HCT116 (cell line): ENCODE measurements at regions not wholly inside any gene's neighbourhood (a gene's known extent, or its start where the extent isn't known, plus 50 kb on each side); places are given as distances from the start of the nearest gene placed in this dataset.

ENCODE experiments used
- ATAC-seq: fragments of 200-7000 bp; cut with Tn5 transposase; 2 replicates; pipeline ENCODE4 v1.9.1; 2020; ENCODE audit warnings: mild to moderate bottlenecking, moderate library complexity
- BruUV-seq: library from RNA; stranded (reverse); fragments of 400-500 nt; replicated peaks from 2 replicates; lab custom pipeline; 2021; lab: Mats Ljungman, UMichigan
- CTCF ChIA-PET: fragments of 300-600 bp; sonication (Branson Sonifier 250); formaldehyde crosslinking; loops from one replicate; lab custom pipeline; 2021; ENCODE audit warnings: antibody characterized with exemption; lab: Charles Lee
- POLR2A ChIA-PET: fragments of 300-600, 350-600 bp; sonication (Branson Sonifier 250); formaldehyde crosslinking; loops from one replicate; lab custom pipeline; 2021; ENCODE audit warnings: antibody characterized with exemption; lab: Charles Lee
- RAD21 ChIA-PET, 2 experiments: fragments of 300-600 bp; sonication (Branson Sonifier 250); formaldehyde crosslinking; loops; one replicate each; lab custom pipeline; 2023; ENCODE audit warnings: low total read pairs in 2 of 2; ENCODE audit not compliant: uncharacterized antibody in 2 of 2, unreplicated experiment in 2 of 2, low non-redundant PET in 1 of 2; lab: Charles Lee
- DNase-seq: peaks from one replicate; pipeline ENCODE4 v3.0.0-alpha.2; 2010; ENCODE audit warnings: low read depth, low spot score
- H2AFZ ChIP-seq: fragments of 200-600 bp; shearing (Covaris generic), sonication (generic); 2 replicates; pipeline ENCODE4 v1.6.1; 2017; ENCODE audit warnings: low read depth, mixed run types, mixed read lengths, antibody characterized with exemption, low read length; ENCODE audit not compliant: poor library complexity, severe bottlenecking
- H3K27ac ChIP-seq: 2 replicates; pipeline ENCODE4 v1.5.1; 2012; ENCODE audit warnings: low read depth, low read length
- H3K27me3 ChIP-seq: fragments of 200-600 bp; sonication (generic); 2 replicates; pipeline ENCODE4 v1.6.1; 2016; ENCODE audit warnings: mixed run types, low read length, mixed read lengths; ENCODE audit not compliant: insufficient read depth
- H3K36me3 ChIP-seq, 2 experiments: fragments of 200-500 bp in 1 of 2; fragments of 200-600 bp in 1 of 2; sonication (Bioruptor generic) in 1 of 2; sonication (generic) in 1 of 2; 2 replicates each; pipeline versions ENCODE4 v1.5.1 to v1.6.1; 2014 to 2016; ENCODE audit warnings: low read length in 2 of 2, inconsistent platforms in 1 of 2, mixed read lengths in 1 of 2, mixed run types in 1 of 2; ENCODE audit not compliant: insufficient read depth in 2 of 2, control insufficient read depth in 1 of 2
- H3K4me1 ChIP-seq, 2 experiments: fragments of 200-600 bp in 1 of 2; sonication (generic) in 1 of 2; 2 replicates each; pipeline versions ENCODE4 v1.5.1 to v1.6.1; 2012 to 2017; ENCODE audit warnings: low read length in 2 of 2, inconsistent platforms in 1 of 2, mild to moderate bottlenecking in 1 of 2, mixed read lengths in 1 of 2, mixed run types in 1 of 2, moderate library complexity in 1 of 2; ENCODE audit not compliant: insufficient read depth in 2 of 2, control insufficient read depth in 1 of 2
- H3K4me2 ChIP-seq: fragments of 200-600 bp; sonication (generic); 2 replicates; pipeline ENCODE4 v1.6.1; 2017; ENCODE audit warnings: mixed run types, low read length, mixed read lengths
- H3K4me3 ChIP-seq, 2 experiments: fragments of 200-600 bp in 1 of 2; sonication (generic) in 1 of 2; replicated peaks in 1 of 2; 2 replicates each; pipeline ENCODE4 v1.5.1; 2011 to 2016; ENCODE audit warnings: low read length in 2 of 2, control low read depth in 1 of 2, low read depth in 1 of 2, mild to moderate bottlenecking in 1 of 2, mixed read lengths in 1 of 2, mixed run types in 1 of 2
- H3K79me2 ChIP-seq: fragments of 200-600 bp; sonication (generic); 2 replicates; pipeline ENCODE4 v1.6.1; 2017; ENCODE audit warnings: mild to moderate bottlenecking, mixed run types, low read length, moderate library complexity, mixed read lengths; ENCODE audit not compliant: insufficient read depth
- H3K9ac ChIP-seq: fragments of 200-600 bp; sonication (generic); 2 replicates; pipeline ENCODE4 v1.6.1; 2016; ENCODE audit warnings: low read length, mixed read lengths
- H3K9me2 ChIP-seq: fragments of 200-600 bp; sonication (generic), shearing (Covaris generic); 2 replicates; pipeline ENCODE4 v1.6.1; 2017; ENCODE audit warnings: mixed run types, mild to moderate bottlenecking, moderate library complexity; ENCODE audit not compliant: insufficient read depth
- H3K9me3 ChIP-seq, 2 experiments: fragments of 200-500 bp in 1 of 2; fragments of 200-600 bp in 1 of 2; sonication (Bioruptor generic) in 1 of 2; sonication (generic) in 1 of 2; 2 replicates each; pipeline ENCODE4 v1.6.1; 2014 to 2017; ENCODE audit warnings: low read length in 2 of 2, mixed read lengths in 2 of 2, inconsistent platforms in 1 of 2, low read depth in 1 of 2, mild to moderate bottlenecking in 1 of 2, mixed run types in 1 of 2, moderate library complexity in 1 of 2; ENCODE audit not compliant: control insufficient read depth in 1 of 2, insufficient read depth in 1 of 2
- H4K20me1 ChIP-seq: fragments of 200-600 bp; sonication (generic), shearing (Covaris generic); 2 replicates; pipeline ENCODE4 v1.6.1; 2017; ENCODE audit warnings: mixed run types, mild to moderate bottlenecking, moderate library complexity; ENCODE audit not compliant: insufficient read depth
- CBX3 ChIP-seq: IDR thresholded peaks from 2 replicates; pipeline ENCODE4 v1.6.1; 2012; ENCODE audit warnings: low read depth
- CTCF ChIP-seq, 3 experiments: fragments of 200-600 bp in 1 of 3; sonication (generic) in 1 of 3; IDR thresholded peaks in 2 of 3; conservative IDR thresholded peaks in 1 of 3; 2 replicates each; pipeline ENCODE4 v1.5.1; 2012 to 2017; ENCODE audit warnings: low read depth in 2 of 3, low read length in 2 of 3, antibody characterized with exemption in 1 of 3, borderline replicate concordance in 1 of 3, control low read depth in 1 of 3, mild to moderate bottlenecking in 1 of 3, mixed read lengths in 1 of 3, mixed run types in 1 of 3, moderate library complexity in 1 of 3; ENCODE audit not compliant: insufficient read depth in 1 of 3
- EGR1 ChIP-seq: IDR thresholded peaks from 2 replicates; pipeline ENCODE4 v1.6.1; 2012; ENCODE audit warnings: low read depth
- ELF1 ChIP-seq: IDR thresholded peaks from 2 replicates; pipeline ENCODE4 v1.6.1; 2012; ENCODE audit warnings: low read depth, borderline replicate concordance
- EZH2 ChIP-seq: fragments of 200-600 bp; sonication (generic); IDR thresholded peaks from 2 replicates; pipeline ENCODE4 v1.6.1; 2017; ENCODE audit warnings: antibody characterized with exemption, mixed run types
- EZH2phosphoT487 ChIP-seq: fragments of 200-600 bp; IDR thresholded peaks from 2 replicates; pipeline ENCODE4 v1.6.1; 2018; ENCODE audit warnings: antibody characterized with exemption, borderline replicate concordance
- JUND ChIP-seq: IDR thresholded peaks from 2 replicates; pipeline ENCODE4 v1.6.1; 2012
- MAX ChIP-seq: IDR thresholded peaks from 2 replicates; pipeline ENCODE4 v1.6.1; 2012
- POLR2AphosphoS5 ChIP-seq: IDR thresholded peaks from 2 replicates; pipeline ENCODE4 v1.6.1; 2011; ENCODE audit warnings: mild to moderate bottlenecking, low read depth, low read length, moderate library complexity
- REST ChIP-seq: IDR thresholded peaks from 2 replicates; pipeline ENCODE4 v1.6.1; 2012; ENCODE audit warnings: low read depth
- SIN3A ChIP-seq: IDR thresholded peaks from 2 replicates; pipeline ENCODE4 v1.6.1; 2012; ENCODE audit warnings: low read depth
- SP1 ChIP-seq: IDR thresholded peaks from 2 replicates; pipeline ENCODE4 v1.6.1; 2012; ENCODE audit warnings: low read depth
- SRF ChIP-seq: IDR thresholded peaks from 2 replicates; pipeline ENCODE4 v1.6.1; 2012; ENCODE audit warnings: low read depth
- YY1 ChIP-seq: IDR thresholded peaks from 2 replicates; pipeline ENCODE4 v1.6.1; 2011; ENCODE audit warnings: low read length, low read depth, moderate library complexity, mild to moderate bottlenecking; ENCODE audit not compliant: insufficient replicate concordance; ENCODE audit errors: extremely low read depth
- ZBTB33 ChIP-seq: IDR thresholded peaks from 2 replicates; pipeline ENCODE4 v1.6.1; 2011; ENCODE audit warnings: mild to moderate bottlenecking, low read length, moderate library complexity; ENCODE audit not compliant: insufficient replicate concordance; ENCODE audit errors: extremely low read depth
- ZFX ChIP-seq: fragments of 450-650 bp; IDR thresholded peaks from 2 replicates; pipeline ENCODE4 v1.6.1; 2017
- ZNF274 ChIP-seq: fragments of 200-500 bp; sonication (Bioruptor generic); IDR thresholded peaks from 2 replicates; pipeline ENCODE4 v1.6.1; 2014; ENCODE audit warnings: mild to moderate bottlenecking, low read depth, low read length, inconsistent platforms
- intact Hi-C: fragments of 100-400 bp; cut with micrococcal nuclease; formaldehyde crosslinking; loops from 2 replicates; pipeline ENCODE4 v1.10.0; 2022

- ATAC-seq = no peak
- intact Hi-C loops = no loop called here
- Histone ChIP-seq H3K9me3 (peaks cover 10 to 25% of the 10 kb centered on the region in 2 experiments; a peak in 3 of 4 replicates), H2AFZ (no peak overlapping the region), H3K9ac (no peak overlapping the region), H3K4me1 (no peaks in the 10 kb centered on the region), H3K4me3 (no peak overlapping the region), H3K4me2 (no peak overlapping the region), H3K36me3 (no peaks in the 10 kb centered on the region), H4K20me1 (no peaks in the 10 kb centered on the region), H3K9me2 (no peaks in the 10 kb centered on the region), H3K79me2 (no peaks in the 10 kb centered on the region), H3K27me3 (no peaks in the 10 kb centered on the region), H3K27ac (no peak overlapping the region)
- ChIA-PET CTCF (no interaction called here), POLR2A (no interaction called here), RAD21 (no interaction called here)
- DNase-seq = no peak
- no TSS peak for BruUV-seq
- TF ChIP-seq SP1 (no peak), YY1 (no peak), ZFX (no peak), POLR2AphosphoS5 (no peak), ZNF274 (no peak), SIN3A (no peak), JUND (no peak), ZBTB33 (no peak), SRF (no peak), ELF1 (no peak), REST (no peak), EZH2 (no peak), EGR1 (no peak), MAX (no peak), EZH2phosphoT487 (no peak), CBX3 (no peak), CTCF (IDR thresholded peaks at IDR 0.05 in 2 of 3, conservative IDR thresholded peaks at IDR 0.05 in 1 of 3; ENCODE audit: borderline replicate concordance in 1 of 3, insufficient read depth in 1 of 3, low read depth in 2 of 3, low read length in 2 of 3) (no peak)
Observed at GRCh38 chr2:126270587-126270986, 385.4 kb upstream of the GYPC start.
